ENCODE measurements at regions not wholly inside any gene's neighbourhood (a gene's known extent, or its start where the extent isn't known, plus 50 kb on each side); places are given as distances from the start of the nearest gene placed in this dataset.
"Not testable (repeated sequence)": the region's sequence is repeated elsewhere in the genome, so short reads cannot be mapped to it uniquely, and the experiment has no call there.

GRCh38 chr3:126284258-126284904 lies 72.8 kb downstream of the KLF15 start:
- CTCF ChIA-PET: no interaction called here

GRCh38 chr3:126283651-126284050 lies 73.6 kb downstream of the KLF15 start:
- H3K36me3 ChIP-seq (ENCODE audit: insufficient read depth, low read length); H3K4me1 Mint-ChIP-seq (ENCODE audit: low read depth); H3K27ac ChIP-seq (ENCODE audit: low read depth in 1 of 2, low read length in 2 of 2); intact Hi-C loops (cut with DNase I, micrococcal nuclease); ATAC-seq (ENCODE audit: poor library complexity); H3K4me3 ChIP-seq (ENCODE audit: low read length); H3K9me3 Mint-ChIP-seq; H3K36me3 Mint-ChIP-seq (ENCODE audit: low read depth); H3K27ac Mint-ChIP-seq; POLR2A ChIA-PET; H3K4me3 Mint-ChIP-seq; H3K4me1 ChIP-seq (ENCODE audit: insufficient read depth, low read length); DNase-seq; CTCF ChIA-PET: not testable (repeated sequence)
- peaks cover 0 to 16% of the 10 kb centered on the region in 2 experiments for H3K9me3 ChIP-seq (ENCODE audit: control insufficient read depth in 1 of 2, insufficient read depth in 1 of 2, low read length in 2 of 2)
- peaks cover 29 to 41% of the 10 kb centered on the region in 2 experiments for H3K27me3 ChIP-seq (ENCODE audit: control insufficient read depth in 1 of 2, insufficient read depth in 2 of 2, low read length in 2 of 2)
- H3K27me3 Mint-ChIP-seq: peaks cover 42% of the 10 kb centered on the region

More at GRCh38 chr3:126284258-126284904, 72.8 kb downstream of the KLF15 start:
- POLR2A ChIA-PET: no interaction called here
- Mint-ChIP-seq H3K27me3 (peaks cover 49% of the 10 kb centered on the region), H3K36me3 (ENCODE audit: low read depth) (no peaks in the 10 kb centered on the region), H3K4me1 (ENCODE audit: low read depth) (no peaks in the 10 kb centered on the region), H3K9me3 (no peaks in the 10 kb centered on the region), H3K27ac (no peak overlapping the region), H3K4me3 (no peak overlapping the region)
- TF ChIP-seq CTCF (IDR thresholded peaks at IDR 0.05): no peak
- H3K27me3 ChIP-seq (ENCODE audit: control insufficient read depth in 1 of 2, insufficient read depth in 2 of 2, low read length in 2 of 2): peaks cover 29 to 42% of the 10 kb centered on the region in 2 experiments
- H3K9me3 ChIP-seq (ENCODE audit: control insufficient read depth in 1 of 2, insufficient read depth in 1 of 2, low read length in 2 of 2): peaks cover 0 to 16% of the 10 kb centered on the region in 2 experiments
- no peak overlapping the region for H3K4me3 ChIP-seq (ENCODE audit: low read length)
- H3K4me1 ChIP-seq (ENCODE audit: insufficient read depth, low read length): peaks cover 4% of the 10 kb centered on the region
- DNase-seq: no peak
- no peaks in the 10 kb centered on the region for H3K36me3 ChIP-seq (ENCODE audit: insufficient read depth, low read length)
- ATAC-seq (ENCODE audit: poor library complexity): no peak
- intact Hi-C loops (cut with DNase I, micrococcal nuclease): no loop called here
- H3K27ac ChIP-seq (ENCODE audit: low read depth in 1 of 2, low read length in 2 of 2): no peak overlapping the region

- H3K4me1 Mint-ChIP-seq (ENCODE audit: low read depth): no peaks in the 10 kb centered on the region
- intact Hi-C loops (cut with DNase I, micrococcal nuclease): no loop called here
- H3K27me3 Mint-ChIP-seq: peaks cover 39% of the 10 kb centered on the region
Measured at GRCh38 chr3:126279853-126280252, 77.4 kb downstream of the KLF15 start.

More at GRCh38 chr3:126279853-126280252, 77.4 kb downstream of the KLF15 start:
- no peaks in the 10 kb centered on the region for H3K36me3 Mint-ChIP-seq (ENCODE audit: low read depth)
- no peak overlapping the region for H3K4me3 Mint-ChIP-seq
- Histone ChIP-seq H3K27me3 (ENCODE audit: control insufficient read depth in 1 of 2, insufficient read depth in 2 of 2, low read length in 2 of 2) (peaks cover 14 to 17% of the 10 kb centered on the region in 2 experiments), H3K4me1 (ENCODE audit: insufficient read depth, low read length) (no peaks in the 10 kb centered on the region), H3K27ac (ENCODE audit: low read depth in 1 of 2, low read length in 2 of 2) (no peak overlapping the region), H3K36me3 (ENCODE audit: insufficient read depth, low read length) (no peaks in the 10 kb centered on the region), H3K9me3 (ENCODE audit: control insufficient read depth in 1 of 2, insufficient read depth in 1 of 2, low read length in 2 of 2) (peaks cover 0 to 4% of the 10 kb centered on the region in 2 experiments), H3K4me3 (ENCODE audit: low read length) (no peak overlapping the region)
- TF ChIP-seq CTCF (IDR thresholded peaks at IDR 0.05): no peak
- ATAC-seq (ENCODE audit: poor library complexity) (no peak), DNase-seq (no peak)
- H3K9me3 Mint-ChIP-seq: no peaks in the 10 kb centered on the region
- no peak overlapping the region for H3K27ac Mint-ChIP-seq
- ChIA-PET CTCF (no interaction called here), POLR2A (no interaction called here)
